Endothelial cell of umbilical vein (primary cell): ENCODE measurements at regions not wholly inside any gene's neighbourhood (a gene's known extent, or its start where the extent isn't known, plus 50 kb on each side); places are given as distances from the start of the nearest gene placed in this dataset.

Source experiments
- BruUV-seq: library from RNA; stranded (reverse); fragments of 400-500 nt; replicated peaks from 2 replicates; lab custom pipeline; 2021; lab: Mats Ljungman, UMichigan
- CTCF ChIA-PET: fragments of 300-600, 350-600 bp; sonication (Branson Sonifier 250); formaldehyde crosslinking; loops from one replicate; lab custom pipeline; 2021; ENCODE audit warnings: antibody characterized with exemption, inconsistent platforms; lab: Charles Lee
- POLR2A ChIA-PET: fragments of 300-600, 350-600 bp; sonication (Branson Sonifier 250); formaldehyde crosslinking; loops from one replicate; lab custom pipeline; 2021; ENCODE audit warnings: antibody characterized with exemption, inconsistent platforms; lab: Charles Lee
- DNase-seq: peaks from one replicate; pipeline ENCODE4 v3.0.0-alpha.2; 2011; ENCODE audit warnings: low read depth, low spot score
- FAIRE-seq: peaks from 2 replicates; lab custom pipeline; 2011; peaks lifted over from hg19 to GRCh38; lab: Jason Lieb, UNC
- H2AFZ ChIP-seq: 2 replicates; pipeline ENCODE4 v1.6.0; 2012; ENCODE audit warnings: low read depth, low read length, control low read depth, inconsistent platforms
- H3K27ac ChIP-seq: 2 replicates; pipeline ENCODE4 v1.5.1; 2011; ENCODE audit warnings: low read depth, mild to moderate bottlenecking, control low read depth, low read length, moderate library complexity; ENCODE audit not compliant: insufficient read depth
- H3K27me3 ChIP-seq, 2 experiments: 2 replicates each; pipeline versions ENCODE4 v1.6.0 to v1.6.1; 2011; ENCODE audit warnings: low read length in 2 of 2, mixed read lengths in 1 of 2; ENCODE audit not compliant: control insufficient read depth in 2 of 2, insufficient read depth in 2 of 2
- H3K36me3 ChIP-seq, 2 experiments: 2 replicates in 1 of 2; 3 replicates in 1 of 2; pipeline ENCODE4 v1.5.1; 2011; ENCODE audit warnings: low read length in 2 of 2, mild to moderate bottlenecking in 1 of 2, moderate library complexity in 1 of 2; ENCODE audit not compliant: control insufficient read depth in 2 of 2, insufficient read depth in 2 of 2; ENCODE audit errors: extremely low read depth in 1 of 2
- H3K4me1 ChIP-seq: 3 replicates; pipeline ENCODE4 v1.5.1; 2011; ENCODE audit warnings: mild to moderate bottlenecking, low read length; ENCODE audit not compliant: control insufficient read depth, insufficient read depth; ENCODE audit errors: extremely low read depth
- H3K4me2 ChIP-seq: 2 replicates; pipeline ENCODE4 v1.6.1; 2011; ENCODE audit warnings: low read length, control low read depth, mixed read lengths; ENCODE audit not compliant: insufficient read depth
- H3K4me3 ChIP-seq, 3 experiments: fragments of 200-600 bp in 1 of 3; sonication (generic), shearing (Covaris generic) in 1 of 3; replicated peaks in 1 of 3; 2 replicates each; pipeline ENCODE4 v1.5.1; 2011 to 2016; ENCODE audit warnings: control low read depth in 3 of 3, low read length in 3 of 3, mild to moderate bottlenecking in 2 of 3, inconsistent platforms in 1 of 3, low read depth in 1 of 3, moderate library complexity in 1 of 3; ENCODE audit not compliant: insufficient read depth in 1 of 3
- H3K79me2 ChIP-seq: 2 replicates; pipeline ENCODE4 v1.6.0; 2012; ENCODE audit warnings: low read length, inconsistent platforms; ENCODE audit not compliant: control insufficient read depth, insufficient read depth
- H3K9ac ChIP-seq: replicated peaks from 2 replicates; pipeline ENCODE3; 2011; ENCODE audit warnings: low read length, control low read depth; ENCODE audit not compliant: insufficient read depth; ENCODE audit errors: extremely low read depth
- H3K9me1 ChIP-seq: replicated peaks from 3 replicates; pipeline ENCODE4 v1.6.0; 2011; ENCODE audit warnings: mild to moderate bottlenecking, low read length; ENCODE audit not compliant: control insufficient read depth, insufficient read depth; ENCODE audit errors: extremely low read depth
- H3K9me3 ChIP-seq: replicated peaks from 2 replicates; pipeline ENCODE4 v1.5.1; 2012; ENCODE audit warnings: low read length, inconsistent platforms; ENCODE audit not compliant: control insufficient read depth, insufficient read depth
- H4K20me1 ChIP-seq: replicated peaks from 2 replicates; pipeline ENCODE3; 2011; ENCODE audit warnings: mild to moderate bottlenecking, low read length; ENCODE audit not compliant: control insufficient read depth, insufficient read depth; ENCODE audit errors: extremely low read depth
- CTCF ChIP-seq, 2 donors: IDR thresholded peaks; 1 replicate in 1 of 2; 2 replicates in 1 of 2; pipeline ENCODE4 v1.5.1; 2011; ENCODE audit warnings: low read length in 2 of 2, mild to moderate bottlenecking in 2 of 2, moderate library complexity in 2 of 2, control low read depth in 1 of 2, inconsistent platforms in 1 of 2, low read depth in 1 of 2; ENCODE audit not compliant: insufficient read depth in 1 of 2; ENCODE audit errors: extremely low read depth in 1 of 2
- EZH2 ChIP-seq: IDR thresholded peaks from 2 replicates; pipeline ENCODE4 v1.6.1; 2012; ENCODE audit warnings: borderline replicate concordance, low read depth, mild to moderate bottlenecking, moderate library complexity, low read length, inconsistent platforms; ENCODE audit not compliant: severe bottlenecking
- GATA2 ChIP-seq: IDR thresholded peaks from 2 replicates; pipeline ENCODE4 v1.7.0; 2011; ENCODE audit warnings: low read depth, mild to moderate bottlenecking, moderate library complexity, mixed read lengths, low read length; ENCODE audit not compliant: insufficient read length, insufficient read depth
- MAX ChIP-seq: IDR thresholded peaks from 2 replicates; pipeline ENCODE4 v1.6.1; 2011; ENCODE audit not compliant: insufficient read depth, insufficient read length
- POLR2A ChIP-seq: IDR thresholded peaks from 2 replicates; pipeline ENCODE4 v1.6.1; 2012; ENCODE audit warnings: low read depth, mild to moderate bottlenecking, control low read depth, low read length
- POLR2AphosphoS5 ChIP-seq: IDR thresholded peaks from 2 replicates; pipeline ENCODE4 v1.6.1; 2012; ENCODE audit warnings: low read depth, mild to moderate bottlenecking, control low read depth, low read length, moderate library complexity; ENCODE audit not compliant: insufficient read depth
- dilution Hi-C: fragments of 300-500 bp; cut with MboI; formaldehyde crosslinking; loops from one replicate; pipeline ENCODE4 v1.15.0; 2019; ENCODE audit warnings: low sequenced_read_pairs; ENCODE audit not compliant: extremely low pct_ligation_motif_present
- intact Hi-C: fragments of 100-400 bp; cut with micrococcal nuclease; formaldehyde crosslinking; loops from one replicate; pipeline ENCODE4 v1.10.0; 2022

GRCh38 chr4:10180603-10180926 lies 64.0 kb upstream of the WDR1 start:
- no peak for FAIRE-seq
- H3K4me1 ChIP-seq = peaks cover 18% of the 10 kb centered on the region
- no peaks in the 10 kb centered on the region for H3K27me3 ChIP-seq
- H3K9ac ChIP-seq = peak overlapping the region; percentile 32
- TF ChIP-seq GATA2 (no peak), POLR2A (no peak), POLR2AphosphoS5 (no peak), EZH2 (no peak), MAX (no peak)
- H2AFZ ChIP-seq = no peak overlapping the region
- no peaks in the 10 kb centered on the region for H4K20me1 ChIP-seq
- DNase-seq = no peak
- POLR2A ChIA-PET = interaction anchor here (0.9 to 1.2 kb wide), 3 partner anchors 7 to 64 kb away, joined by 3 to 4 read pairs (median 3); partner anchors contain the start of gene WDR1
- intact Hi-C loops (no loop called here), dilution Hi-C loops (no loop called here)
- H3K4me3 ChIP-seq = no peak overlapping the region
- no peaks in the 10 kb centered on the region for H3K36me3 ChIP-seq
- no peaks in the 10 kb centered on the region for H3K79me2 ChIP-seq
- H3K27ac ChIP-seq = peak overlapping the region; percentile 87
- CTCF ChIA-PET = interaction anchor here (1.1 to 1.9 kb wide), 4 partner anchors 8 to 54 kb away, joined by 3 to 16 read pairs (median 10); no protein-coding TSS in a partner anchor
- TSS peak; percentile 88 for BruUV-seq
- H3K9me1 ChIP-seq = no peaks in the 10 kb centered on the region
- peak overlapping the region; percentile 54 for H3K4me2 ChIP-seq
- H3K9me3 ChIP-seq = no peaks in the 10 kb centered on the region

- ChIA-PET CTCF (interaction anchor here (1.9 kb wide), 1 partner anchor 15 kb away, joined by 16 read pairs; no protein-coding TSS in a partner anchor), POLR2A (no interaction called here)
- Histone ChIP-seq H3K27ac (peak overlapping the region; percentile 87), H3K4me2 (no peak overlapping the region), H3K9ac (no peak overlapping the region), H2AFZ (no peak overlapping the region), H4K20me1 (no peaks in the 10 kb centered on the region), H3K9me1 (no peaks in the 10 kb centered on the region), H3K9me3 (no peaks in the 10 kb centered on the region), H3K36me3 (no peaks in the 10 kb centered on the region), H3K4me1 (peaks cover 18% of the 10 kb centered on the region), H3K79me2 (no peaks in the 10 kb centered on the region), H3K4me3 (no peak overlapping the region), H3K27me3 (no peaks in the 10 kb centered on the region)
- dilution Hi-C loops (no loop called here), intact Hi-C loops (no loop called here)
- no peak for FAIRE-seq
- TF ChIP-seq GATA2 = no peak
- no peak for TF ChIP-seq MAX
- TF ChIP-seq CTCF (IDR thresholded peaks at IDR 0.05; ENCODE audit: extremely low read depth in 1 of 2, insufficient read depth in 1 of 2, low read depth in 1 of 2, low read length in 2 of 2) = no peak
- no peak for TF ChIP-seq EZH2
- TF ChIP-seq POLR2AphosphoS5 = no peak
- no peak for DNase-seq
- no TSS peak for BruUV-seq
These were observed 63.5 kb upstream of the WDR1 start for GRCh38 chr4:10179957-10180602.
